Adrenal gland (tissue), 9 donors: ENCODE measurements at regions not wholly inside any gene's neighbourhood (a gene's known extent, or its start where the extent isn't known, plus 50 kb on each side); places are given as distances from the start of the nearest gene placed in this dataset.

Experiments
- DNase-seq, 7 donors: peaks; one replicate each; pipeline ENCODE4 v3.0.0-alpha.2; 2019 to 2020
- H3K27ac ChIP-seq, 5 donors: fragments of 200-600 bp; sonication (generic) in 4 of 5; 1 replicate in 3 of 5; 2 replicates in 2 of 5; pipeline versions ENCODE4 v1.5.1 to v1.8.0; 2016 to 2020; ENCODE audit warnings: mild to moderate bottlenecking in 1 of 5
- H3K27me3 ChIP-seq: fragments of 200-600 bp; 2 replicates; pipeline ENCODE4 v1.8.0; 2021
- H3K36me3 ChIP-seq, 2 donors: fragments of 200-600 bp; replicated peaks in 1 of 2; 1 replicate in 1 of 2; 2 replicates in 1 of 2; pipeline versions ENCODE4 v1.5.1 to v1.8.0; 2018 to 2022
- H3K4me1 ChIP-seq, 2 donors: fragments of 200-600 bp; replicated peaks in 1 of 2; 1 replicate in 1 of 2; 2 replicates in 1 of 2; pipeline versions ENCODE4 v1.5.1 to v1.8.0; 2018 to 2021
- H3K4me3 ChIP-seq, 4 donors: fragments of 200-600 bp; sonication (generic) in 3 of 4; one replicate each; pipeline ENCODE4 v1.5.1; 2016 to 2018
- H3K9me3 ChIP-seq, 3 donors: fragments of 200-600 bp; sonication (generic) in 1 of 3; replicated peaks in 1 of 3; 1 replicate in 2 of 3; 2 replicates in 1 of 3; pipeline versions ENCODE4 v1.5.1 to v1.8.0; 2016 to 2021
- CTCF ChIP-seq, 6 experiments: fragments of 450-650 bp in 4 of 6; fragments of 200-600 bp in 2 of 6; sonication (generic) in 1 of 6; IDR thresholded peaks; 1 replicate in 5 of 6; 2 replicates in 1 of 6; pipeline versions ENCODE4 v1.5.1 to v1.8.0; 2016 to 2021; ENCODE audit warnings: antibody characterized with exemption in 6 of 6, mild to moderate bottlenecking in 2 of 6, moderate library complexity in 1 of 6
- POLR2A ChIP-seq, 2 donors: fragments of 450-650 bp; IDR thresholded peaks; one replicate each; pipeline ENCODE4 v1.6.1; 2017; ENCODE audit warnings: antibody characterized with exemption in 2 of 2, mild to moderate bottlenecking in 2 of 2, moderate library complexity in 1 of 2
- WGBS, 4 donors: extraction: QIAGEN DNeasy Blood & Tissue Kit in 2 of 4; methylation state at CpG; one replicate each; pipeline versions ENCODE4 v1.1.5 to v1.1.7; 2013 to 2017; 5-methylcytosine and 5-hydroxymethylcytosine counted together
- intact Hi-C, 2 donors: fragments of 100-400 bp; cut with DNase I; formaldehyde crosslinking; loops; one replicate each; pipeline versions ENCODE4 v1.14.1 to v1.15.0; 2022 to 2023
- donor health status: healthy with polysubstance abuse.
- donor health status: Bipolar disorder and iron deficiency.
- donor health status: DM: yes; HTN: yes; CAD: no.
- donor health status: DM: no; HTN: no; CAD: no.
- donor health status: DM: no; HTN: no; CAD: no.

- WGBS, 4 donors, result 47 to 54% (median 53%) methylated on average over 3 of the region's 3 CpGs
- no peak overlapping the region for H3K27ac ChIP-seq
- DNase-seq, result no peak
- no peaks in the 10 kb centered on the region for H3K36me3 ChIP-seq
- H3K27me3 ChIP-seq, result no peaks in the 10 kb centered on the region
- no peak overlapping the region for H3K4me3 ChIP-seq
- intact Hi-C loops, result no loop called here
- H3K4me1 ChIP-seq, result no peaks in the 10 kb centered on the region
- H3K9me3 ChIP-seq, result no peaks in the 10 kb centered on the region
- TF ChIP-seq CTCF (IDR thresholded peaks at IDR 0.05) (no peak), POLR2A (IDR thresholded peaks at IDR 0.05) (no peak)
Observed at GRCh38 chr2:221662689-221663391, 90.7 kb upstream of the EPHA4 start.

GRCh38 chr2:221657806-221658205 lies 85.7 kb upstream of the EPHA4 start:
- Histone ChIP-seq H3K4me1 (no peaks in the 10 kb centered on the region), H3K9me3 (no peaks in the 10 kb centered on the region), H3K27ac (no peak overlapping the region), H3K36me3 (no peaks in the 10 kb centered on the region), H3K27me3 (no peaks in the 10 kb centered on the region), H3K4me3 (no peak overlapping the region)
- intact Hi-C loops, result no loop called here
- no peak for TF ChIP-seq CTCF (IDR thresholded peaks at IDR 0.05)
- TF ChIP-seq POLR2A (IDR thresholded peaks at IDR 0.05), result no peak
- DNase-seq, result no peak
- 63 to 71% (median 67%) methylated on average over 1 of the region's 1 CpG for WGBS, 4 donors

GRCh38 chr2:221655300-221655699 lies 83.2 kb upstream of the EPHA4 start:
- no peak overlapping the region for H3K4me3 ChIP-seq
- no peaks in the 10 kb centered on the region for H3K36me3 ChIP-seq
- no peaks in the 10 kb centered on the region for H3K4me1 ChIP-seq
- no peaks in the 10 kb centered on the region for H3K9me3 ChIP-seq
- H3K27ac ChIP-seq, result no peak overlapping the region
- DNase-seq, result no peak
- 52 to 80% (median 59%) methylated on average over 3 of the region's 3 CpGs for WGBS, 4 donors
- intact Hi-C loops, result no loop called here
- no peak for TF ChIP-seq CTCF (IDR thresholded peaks at IDR 0.05)
- TF ChIP-seq POLR2A (IDR thresholded peaks at IDR 0.05), result no peak
- H3K27me3 ChIP-seq, result no peaks in the 10 kb centered on the region

- TF ChIP-seq CTCF (IDR thresholded peaks at IDR 0.05) (no peak), POLR2A (IDR thresholded peaks at IDR 0.05) (no peak)
- WGBS, 4 donors, result 25 to 67% (median 52%) methylated on average over 1 of the region's 1 CpG
- H3K27me3 ChIP-seq, result no peaks in the 10 kb centered on the region
Observed at GRCh38 chr2:221653182-221653581, 81.1 kb upstream of the EPHA4 start.

More at GRCh38 chr2:221653182-221653581, 81.1 kb upstream of the EPHA4 start:
- Histone ChIP-seq H3K27ac (no peak overlapping the region), H3K4me3 (no peak overlapping the region), H3K36me3 (no peaks in the 10 kb centered on the region), H3K9me3 (no peaks in the 10 kb centered on the region), H3K4me1 (no peaks in the 10 kb centered on the region)
- no peak for DNase-seq
- intact Hi-C loops, result no loop called here
